ELR (cell line): ENCODE measurements at regions not wholly inside any gene's neighbourhood (a gene's known extent, or its start where the extent isn't known, plus 50 kb on each side); places are given as distances from the start of the nearest gene placed in this dataset.

ENCODE experiments used
- DNase-seq: peaks from one replicate; pipeline ENCODE4 v3.0.0-alpha.2; 2015; ENCODE audit warnings: low read depth

DNA sequence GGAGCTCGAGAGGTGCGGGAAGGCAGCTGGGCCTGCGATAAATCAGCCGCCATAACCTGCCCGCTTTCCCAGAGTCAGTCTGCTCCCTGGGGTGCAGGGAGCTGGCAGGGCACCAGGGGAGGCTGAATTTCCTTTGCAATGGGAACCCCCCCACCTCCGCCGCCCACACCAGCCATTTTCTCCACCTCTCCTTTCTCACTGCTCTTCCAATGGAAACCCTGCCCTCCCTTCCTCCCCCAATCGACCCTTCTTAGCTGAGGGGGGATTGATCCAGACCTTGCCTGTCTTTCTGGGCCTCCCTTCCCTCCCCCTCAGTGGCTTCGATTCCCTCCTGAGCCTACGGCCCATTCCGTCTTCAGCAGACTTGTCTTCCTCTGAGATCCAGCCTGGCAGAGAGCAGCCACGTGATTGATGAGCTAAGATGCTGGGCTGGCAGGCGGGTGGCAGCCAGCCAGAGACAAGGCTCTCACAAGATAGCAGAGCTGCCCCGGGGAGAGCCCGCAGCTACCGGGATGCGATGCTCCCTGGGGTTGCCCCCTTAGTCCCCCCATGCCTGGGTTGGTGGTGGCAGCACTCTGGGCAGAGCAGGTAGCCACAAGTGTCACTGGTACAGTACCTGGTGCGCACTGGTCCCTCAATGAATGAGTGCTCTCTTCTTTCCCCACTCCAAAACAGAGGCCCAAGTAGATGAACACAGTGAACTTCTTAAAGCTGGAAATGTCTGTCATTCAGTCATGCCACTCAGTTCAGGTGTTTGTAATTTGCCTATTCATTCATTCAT lies 53.7 kb upstream of the FABP6 start:
- DNase-seq, result no peak

GRCh38 chr5:160174780-160175437 lies 54.4 kb upstream of the FABP6 start:
- DNase-seq, result no peak

DNA sequence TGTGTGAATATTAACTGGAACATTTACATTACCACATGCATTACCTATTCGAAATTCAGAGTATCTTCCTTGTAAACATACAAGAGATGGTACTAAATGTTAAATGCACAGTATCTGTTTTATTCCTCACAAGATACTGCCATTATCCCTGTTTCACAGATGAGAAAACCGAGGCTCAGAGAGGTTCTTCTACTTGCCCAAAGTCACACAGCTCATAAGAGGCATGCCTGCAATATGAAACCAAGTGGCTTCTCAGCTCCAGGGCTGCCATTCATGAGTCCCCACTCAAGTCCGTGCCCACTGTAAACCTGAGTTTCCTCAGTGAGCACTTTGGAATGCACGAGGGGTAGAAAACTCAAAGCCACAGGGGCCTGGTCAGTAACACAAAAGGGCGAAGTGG lies 55.0 kb upstream of the FABP6 start:
- DNase-seq, result no peak

GRCh38 chr5:160171666-160172065 lies 52.4 kb upstream of the PWWP2A start:
- DNase-seq, result no peak

- DNase-seq, result peak; percentile 95
Observed at GRCh38 chr5:160169326-160169725, 50.1 kb upstream of the PWWP2A start.
